GM19372 (cell line): ENCODE measurements at regions not wholly inside any gene's neighbourhood (a gene's known extent, or its start where the extent isn't known, plus 50 kb on each side); places are given as distances from the start of the nearest gene placed in this dataset.

ENCODE experiments used
- ATAC-seq: cut with Tn5 transposase; IDR thresholded peaks from one replicate; pipeline ENCODE4 v1.9.1; 2021; ENCODE audit warnings: mild to moderate bottlenecking, low read depth, moderate library complexity; ENCODE audit not compliant: unreplicated experiment

- ATAC-seq: no peak
These were observed 258.3 kb upstream of the ZPLD1 start for GRCh38 chr3:102176333-102177050.

GRCh38 chr3:102177075-102177755, 257.6 kb upstream of the ZPLD1 start:
- no peak for ATAC-seq

GRCh38 chr3:102178817-102179216, 256.0 kb upstream of the ZPLD1 start:
- no peak for ATAC-seq

- ATAC-seq: no peak
These were observed 255.3 kb upstream of the ZPLD1 start for GRCh38 chr3:102179326-102180177.

GRCh38 chr3:102180280-102180931, 254.4 kb upstream of the ZPLD1 start:
- ATAC-seq: no peak

GRCh38 chr3:102181175-102181920, 253.5 kb upstream of the ZPLD1 start:
- no peak for ATAC-seq

GRCh38 chr3:102182162-102182561, 252.7 kb upstream of the ZPLD1 start:
- no peak for ATAC-seq

- ATAC-seq: no peak
These were observed 251.6 kb upstream of the ZPLD1 start for GRCh38 chr3:102183186-102183585.

- no peak for ATAC-seq
These were observed 251.2 kb upstream of the ZPLD1 start for GRCh38 chr3:102183623-102184022.

- ATAC-seq: no peak
These were observed 245.3 kb upstream of the ZPLD1 start for GRCh38 chr3:102189541-102189940.

GRCh38 chr3:102189956-102190723, 244.7 kb upstream of the ZPLD1 start:
- no peak for ATAC-seq

GRCh38 chr3:102192575-102192974, 242.2 kb upstream of the ZPLD1 start:
- ATAC-seq: no peak

GRCh38 chr3:102193255-102193654, 241.6 kb upstream of the ZPLD1 start:
- ATAC-seq: no peak

GRCh38 chr3:102194001-102194400, 240.8 kb upstream of the ZPLD1 start:
- ATAC-seq: no peak

GRCh38 chr3:102194760-102195159, 240.1 kb upstream of the ZPLD1 start:
- peak; percentile 47 for ATAC-seq

GRCh38 chr3:102195198-102195948, 239.4 kb upstream of the ZPLD1 start:
- peak; percentile 17 for ATAC-seq

GRCh38 chr3:102200126-102200525, 234.7 kb upstream of the ZPLD1 start:
- no peak for ATAC-seq

GRCh38 chr3:102200560-102200959, 234.3 kb upstream of the ZPLD1 start:
- ATAC-seq: no peak

- no peak for ATAC-seq
These were observed 229.2 kb upstream of the ZPLD1 start for GRCh38 chr3:102205647-102206046.
